Heart left ventricle (tissue), 13 donors: ENCODE measurements at regions not wholly inside any gene's neighbourhood (a gene's known extent, or its start where the extent isn't known, plus 50 kb on each side); places are given as distances from the start of the nearest gene placed in this dataset.

ENCODE experiments used
- POLR2A ChIP-seq, 2 donors: fragments of 450-650 bp; IDR thresholded peaks; one replicate each; pipeline ENCODE4 v1.6.1; 2017; ENCODE audit warnings: antibody characterized with exemption in 2 of 2, mild to moderate bottlenecking in 2 of 2, moderate library complexity in 2 of 2
- TF ChIP-seq, protein P1 (sequence below), 12 donors: fragments of 200-600 bp; sonication (generic) in 4 of 12; IDR thresholded peaks; one replicate each; pipeline versions ENCODE4 v1.5.0 to v1.8.0; 2018 to 2022; ENCODE audit warnings: antibody characterized with exemption in 12 of 12, mild to moderate bottlenecking in 5 of 12
- donor health status: ischemic (EF 13 %, LVEDD 7.1; RV severe dilation, severe dysfunction).
- donor health status: DM: no; HTN: yes; CAD: no.
- donor health status: DM: no; HTN: no; CAD: no.
- donor health status: ischemic (EF 25% LVEDD 6.9; RV normal size, moderate dysfunction).
- donor health status: ischemic (EF 25% LVEDD 5.7; RV mildly dilated, moderate dysfunction).
- donor health status: ischemic (EF 35%, LVEDD 5.7; RV mildly dilated, moderate dysfunction).
- donor health status: nonischemic (EF 11% LVEDD 7.7; RV severe dilation, severe dysfunction).
- donor health status: DM: yes; HTN: yes; CAD: no.
- donor health status: PGD.
- donor health status: ischemic (EF 29% LVEDD 5.4; RV normal size, mild dysfunction).
- donor health status: nonischemic (EF 23%, LVEDD 6.1; RV moderate dilation, normal function).

- TF ChIP-seq, protein P1, sequence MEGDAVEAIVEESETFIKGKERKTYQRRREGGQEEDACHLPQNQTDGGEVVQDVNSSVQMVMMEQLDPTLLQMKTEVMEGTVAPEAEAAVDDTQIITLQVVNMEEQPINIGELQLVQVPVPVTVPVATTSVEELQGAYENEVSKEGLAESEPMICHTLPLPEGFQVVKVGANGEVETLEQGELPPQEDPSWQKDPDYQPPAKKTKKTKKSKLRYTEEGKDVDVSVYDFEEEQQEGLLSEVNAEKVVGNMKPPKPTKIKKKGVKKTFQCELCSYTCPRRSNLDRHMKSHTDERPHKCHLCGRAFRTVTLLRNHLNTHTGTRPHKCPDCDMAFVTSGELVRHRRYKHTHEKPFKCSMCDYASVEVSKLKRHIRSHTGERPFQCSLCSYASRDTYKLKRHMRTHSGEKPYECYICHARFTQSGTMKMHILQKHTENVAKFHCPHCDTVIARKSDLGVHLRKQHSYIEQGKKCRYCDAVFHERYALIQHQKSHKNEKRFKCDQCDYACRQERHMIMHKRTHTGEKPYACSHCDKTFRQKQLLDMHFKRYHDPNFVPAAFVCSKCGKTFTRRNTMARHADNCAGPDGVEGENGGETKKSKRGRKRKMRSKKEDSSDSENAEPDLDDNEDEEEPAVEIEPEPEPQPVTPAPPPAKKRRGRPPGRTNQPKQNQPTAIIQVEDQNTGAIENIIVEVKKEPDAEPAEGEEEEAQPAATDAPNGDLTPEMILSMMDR (IDR thresholded peaks at IDR 0.05) = no peak
- TF ChIP-seq POLR2A (IDR thresholded peaks at IDR 0.05) = no peak
Observed at GRCh38 chr5:130279386-130279785, 375.1 kb downstream of the CHSY3 start.
